ENCODE measurements at regions not wholly inside any gene's neighbourhood (a gene's known extent, or its start where the extent isn't known, plus 50 kb on each side); places are given as distances from the start of the nearest gene placed in this dataset.

- TF ChIP-seq CTCF (IDR thresholded peaks at IDR 0.05; ENCODE audit: low read depth, low read length) = no peak
- DNase-seq (ENCODE audit: extremely low read depth, low read depth) = no peak
Measured at GRCh38 chr13:40129467-40129866, 474.0 kb downstream of the COG6 start.

- no peak for DNase-seq (ENCODE audit: extremely low read depth, low read depth)
Measured at GRCh38 chr13:40130871-40131636, 475.6 kb downstream of the COG6 start.

GRCh38 chr13:40132249-40132648 lies 476.8 kb downstream of the COG6 start:
- no peak for TF ChIP-seq CTCF (IDR thresholded peaks at IDR 0.05; ENCODE audit: low read depth, low read length)

More at GRCh38 chr13:40130871-40131636, 475.6 kb downstream of the COG6 start:
- TF ChIP-seq CTCF (IDR thresholded peaks at IDR 0.05; ENCODE audit: low read depth, low read length) = no peak

GRCh38 chr13:40136896-40137295 lies 481.4 kb downstream of the COG6 start:
- DNase-seq (ENCODE audit: extremely low read depth, low read depth) = no peak
- TF ChIP-seq CTCF (IDR thresholded peaks at IDR 0.05; ENCODE audit: low read depth, low read length) = no peak

More at GRCh38 chr13:40132249-40132648, 476.8 kb downstream of the COG6 start:
- DNase-seq (ENCODE audit: extremely low read depth, low read depth) = no peak

- DNase-seq (ENCODE audit: extremely low read depth, low read depth) = no peak
- no peak for TF ChIP-seq CTCF (IDR thresholded peaks at IDR 0.05; ENCODE audit: low read depth, low read length)
Measured at GRCh38 chr13:40137400-40137799, 481.9 kb downstream of the COG6 start.

GRCh38 chr13:40139896-40140520 lies 484.5 kb downstream of the COG6 start:
- DNase-seq (ENCODE audit: extremely low read depth, low read depth) = no peak
- no peak for TF ChIP-seq CTCF (IDR thresholded peaks at IDR 0.05; ENCODE audit: low read depth, low read length)

- DNase-seq (ENCODE audit: extremely low read depth, low read depth) = no peak
- no peak for TF ChIP-seq CTCF (IDR thresholded peaks at IDR 0.05; ENCODE audit: low read depth, low read length)
Measured at GRCh38 chr13:40141859-40142555, 486.5 kb downstream of the COG6 start.
